HG02763 (cell line): ENCODE measurements at regions not wholly inside any gene's neighbourhood (a gene's known extent, or its start where the extent isn't known, plus 50 kb on each side); places are given as distances from the start of the nearest gene placed in this dataset.
"Not testable (repeated sequence)": the region's sequence is repeated elsewhere in the genome, so short reads cannot be mapped to it uniquely, and the experiment has no call there.

Source experiments
- ATAC-seq: cut with Tn5 transposase; IDR thresholded peaks from one replicate; pipeline ENCODE4 v1.9.1; 2021; ENCODE audit warnings: mild to moderate bottlenecking, moderate library complexity; ENCODE audit not compliant: unreplicated experiment

GRCh38 chr3:191644291-191644690 is 183.3 kb downstream of the PYDC2 start:
- no peak for ATAC-seq

GRCh38 chr3:191646242-191646641 is 185.3 kb downstream of the PYDC2 start:
- no peak for ATAC-seq

- no peak for ATAC-seq
These were observed 187.8 kb downstream of the PYDC2 start for GRCh38 chr3:191648787-191649186.

GRCh38 chr3:191649626-191650025 is 188.7 kb downstream of the PYDC2 start:
- ATAC-seq = no peak

- ATAC-seq = not testable (repeated sequence)
These were observed 197.9 kb downstream of the PYDC2 start for GRCh38 chr3:191658781-191659419.

- ATAC-seq = not testable (repeated sequence)
These were observed 201.2 kb downstream of the PYDC2 start for GRCh38 chr3:191662150-191662549.

GRCh38 chr3:191680989-191681597 is 220.1 kb downstream of the PYDC2 start:
- no peak for ATAC-seq

- ATAC-seq = no peak
These were observed 222.0 kb downstream of the PYDC2 start for GRCh38 chr3:191682961-191683360.

- ATAC-seq = no peak
These were observed 225.7 kb downstream of the PYDC2 start for GRCh38 chr3:191686626-191687025.

- ATAC-seq = no peak
These were observed 227.9 kb downstream of the PYDC2 start for GRCh38 chr3:191688756-191689433.

- not testable (repeated sequence) for ATAC-seq
These were observed 230.2 kb downstream of the PYDC2 start for GRCh38 chr3:191691184-191691583.

GRCh38 chr3:191695131-191695814 is 234.3 kb downstream of the PYDC2 start:
- no peak for ATAC-seq

- no peak for ATAC-seq
These were observed 234.8 kb downstream of the PYDC2 start for GRCh38 chr3:191695815-191696153.

- ATAC-seq = no peak
These were observed 235.4 kb downstream of the PYDC2 start for GRCh38 chr3:191696348-191696747.

- ATAC-seq = no peak
These were observed 238.6 kb downstream of the PYDC2 start for GRCh38 chr3:191699546-191699945.

GRCh38 chr3:191702121-191702520 is 241.2 kb downstream of the PYDC2 start:
- no peak for ATAC-seq

GRCh38 chr3:191707817-191708216 is 246.9 kb downstream of the PYDC2 start:
- ATAC-seq = no peak

GRCh38 chr3:191715585-191715984 is 254.6 kb downstream of the PYDC2 start:
- ATAC-seq = no peak

GRCh38 chr3:191721390-191721861 is 260.5 kb downstream of the PYDC2 start:
- no peak for ATAC-seq

- ATAC-seq = no peak
These were observed 261.0 kb downstream of the PYDC2 start for GRCh38 chr3:191721990-191722389.

GRCh38 chr3:191727338-191727737 is 266.4 kb downstream of the PYDC2 start:
- no peak for ATAC-seq

GRCh38 chr3:191728186-191728585 is 267.2 kb downstream of the PYDC2 start:
- ATAC-seq = no peak
